GM23338 (cell line): ENCODE measurements at regions not wholly inside any gene's neighbourhood (a gene's known extent, or its start where the extent isn't known, plus 50 kb on each side); places are given as distances from the start of the nearest gene placed in this dataset.

Experiments used
- ATAC-seq: fragments of 200-7000 bp; cut with Tn5 transposase; 3 replicates; pipeline ENCODE4 v1.9.1; 2020
- DNase-seq: peaks from one replicate; pipeline ENCODE4 v3.0.0-alpha.2; 2015; ENCODE audit warnings: low spot score
- H2AFZ ChIP-seq: fragments of 200-600 bp; sonication (generic); 2 replicates; pipeline ENCODE4 v1.8.0; 2016; ENCODE audit warnings: antibody characterized with exemption, mild to moderate bottlenecking, moderate library complexity
- H3F3A ChIP-seq: fragments of 200-600 bp; sonication (generic); replicated peaks from 2 replicates; pipeline ENCODE4 v1.8.0; 2017; ENCODE audit warnings: antibody characterized with exemption, mixed run types, low read depth
- H3K27ac ChIP-seq: fragments of 200-600 bp; sonication (generic); 2 replicates; pipeline ENCODE4 v1.6.1; 2016; ENCODE audit warnings: low read depth
- H3K27me3 ChIP-seq: fragments of 200-600 bp; sonication (generic); 2 replicates; pipeline ENCODE4 v1.8.0; 2016; ENCODE audit warnings: mild to moderate bottlenecking, mixed run types, moderate library complexity; ENCODE audit not compliant: insufficient read depth
- H3K36me3 ChIP-seq: fragments of 200-600 bp; sonication (generic); 2 replicates; pipeline ENCODE4 v1.8.0; 2016; ENCODE audit warnings: mild to moderate bottlenecking; ENCODE audit not compliant: insufficient read depth
- H3K4me1 ChIP-seq: fragments of 200-600 bp; sonication (generic); 2 replicates; pipeline ENCODE4 v1.8.0; 2016; ENCODE audit warnings: mild to moderate bottlenecking, moderate library complexity; ENCODE audit not compliant: insufficient read depth
- H3K4me2 ChIP-seq: fragments of 200-600 bp; sonication (generic); 2 replicates; pipeline ENCODE4 v1.7.1; 2017; ENCODE audit warnings: mixed run types
- H3K4me3 ChIP-seq: fragments of 200-600 bp; sonication (generic); 2 replicates; pipeline ENCODE4 v1.6.1; 2016; ENCODE audit warnings: mixed run types
- H3K79me2 ChIP-seq: fragments of 200-600 bp; sonication (generic); replicated peaks from 2 replicates; pipeline ENCODE4 v1.8.0; 2017; ENCODE audit warnings: mild to moderate bottlenecking; ENCODE audit not compliant: insufficient read depth
- H3K9me2 ChIP-seq: fragments of 200-600 bp; sonication (generic); 2 replicates; pipeline ENCODE4 v1.8.0; 2017; ENCODE audit not compliant: insufficient read depth
- H4K20me1 ChIP-seq: fragments of 200-600 bp; sonication (generic); replicated peaks from 2 replicates; pipeline ENCODE4 v1.8.0; 2017; ENCODE audit warnings: mild to moderate bottlenecking; ENCODE audit not compliant: insufficient read depth
- H3K27ac Mint-ChIP-seq: 2 replicates; pipeline ENCODE4 v1.8.0; 2020; ENCODE audit warnings: inconsistent platforms, mild to moderate bottlenecking, moderate library complexity, mixed read lengths
- H3K27me3 Mint-ChIP-seq: 3 replicates; pipeline ENCODE4 v1.8.0; 2022; ENCODE audit warnings: low read depth, mild to moderate bottlenecking, moderate library complexity, mixed read lengths, inconsistent platforms; ENCODE audit not compliant: insufficient read depth, poor library complexity
- H3K36me3 Mint-ChIP-seq: 3 replicates; pipeline ENCODE4 v1.8.0; 2021; ENCODE audit warnings: low read depth, mild to moderate bottlenecking, inconsistent platforms, moderate library complexity, mixed read lengths
- H3K4me1 Mint-ChIP-seq: 3 replicates; pipeline ENCODE4 v1.8.0; 2020; ENCODE audit warnings: mild to moderate bottlenecking, inconsistent platforms, mixed read lengths
- H3K4me3 Mint-ChIP-seq: 3 replicates; pipeline ENCODE4 v1.8.0; 2021; ENCODE audit warnings: moderate library complexity, mild to moderate bottlenecking, inconsistent platforms, mixed read lengths
- H3K9me3 Mint-ChIP-seq: 3 replicates; pipeline ENCODE4 v1.8.0; 2020; ENCODE audit warnings: moderate library complexity, mild to moderate bottlenecking, inconsistent platforms, mixed read lengths
- CREB1 ChIP-seq: fragments of 250-450 bp; sonication (Bioruptor Pico); IDR thresholded peaks from 2 replicates; pipeline ENCODE4 v1.5.0; 2020; ENCODE audit warnings: low read depth, mild to moderate bottlenecking, moderate library complexity
- CTCF ChIP-seq, 2 experiments: fragments of 200-600 bp in 1 of 2; sonication (generic) in 1 of 2; conservative IDR thresholded peaks; 2 replicates each; pipeline versions ENCODE4 v1.5.1 to v1.6.1; 2016 to 2017; ENCODE audit warnings: antibody characterized with exemption in 2 of 2, low read depth in 2 of 2, mild to moderate bottlenecking in 2 of 2, moderate library complexity in 1 of 2
- ETS1 ChIP-seq: IDR thresholded peaks from 2 replicates; pipeline ENCODE4 v1.6.1; 2016; ENCODE audit warnings: antibody characterized with exemption
- EZH2phosphoT487 ChIP-seq: fragments of 200-600 bp; sonication (generic); IDR thresholded peaks from one replicate; pipeline ENCODE4 v1.8.1; 2018; ENCODE audit warnings: antibody characterized with exemption; ENCODE audit not compliant: unreplicated experiment
- STAT1 ChIP-seq: IDR thresholded peaks from one replicate; pipeline ENCODE4 v1.6.1; 2016; ENCODE audit warnings: antibody characterized with exemption; ENCODE audit not compliant: unreplicated experiment
- ZNF462 ChIP-seq: fragments of 250-450 bp; sonication (Bioruptor Pico); IDR thresholded peaks from 2 replicates; pipeline ENCODE4 v1.5.0; 2020; ENCODE audit warnings: mild to moderate bottlenecking, moderate library complexity

- TF ChIP-seq ZNF462 (CRISPR knock-in tag): no peak
- TF ChIP-seq EZH2phosphoT487: no peak
Observed at GRCh38 chr4:138828926-138829325, 186.7 kb upstream of the NOCT start (continued).

GRCh38 chr4:138826754-138827153 lies 188.8 kb upstream of the NOCT start:
- Mint-ChIP-seq H3K27me3 (no peaks in the 10 kb centered on the region), H3K36me3 (no peaks in the 10 kb centered on the region), H3K9me3 (no peaks in the 10 kb centered on the region), H3K27ac (no peak overlapping the region), H3K4me1 (no peaks in the 10 kb centered on the region), H3K4me3 (no peak overlapping the region)
- ATAC-seq (no peak), DNase-seq (no peak)
- Histone ChIP-seq H3K4me2 (no peak overlapping the region), H3F3A (no peaks in the 10 kb centered on the region), H3K9me2 (no peaks in the 10 kb centered on the region), H3K36me3 (no peaks in the 10 kb centered on the region), H3K27ac (no peak overlapping the region), H2AFZ (no peak overlapping the region), H4K20me1 (no peaks in the 10 kb centered on the region), H3K79me2 (no peaks in the 10 kb centered on the region), H3K4me3 (no peak overlapping the region), H3K27me3 (no peaks in the 10 kb centered on the region), H3K4me1 (no peaks in the 10 kb centered on the region)
- TF ChIP-seq ZNF462 (CRISPR knock-in tag) (no peak), CREB1 (no peak), ETS1 (no peak), CTCF (conservative IDR thresholded peaks at IDR 0.05; ENCODE audit: low read depth in 2 of 2) (no peak), STAT1 (no peak)
